Activated CD4-positive, alpha-beta T cell treated with anti-CD3 and anti-CD28 coated beads, Interleukin-10, Interleukin-2, amounts not matched to agents 100 ng/mL and 50 ng/mL, durations not matched to agents 16 hours and 8 hours (primary cell): ENCODE measurements at regions not wholly inside any gene's neighbourhood (a gene's known extent, or its start where the extent isn't known, plus 50 kb on each side); places are given as distances from the start of the nearest gene placed in this dataset.

Source experiments
- DNase-seq: peaks from one replicate; pipeline ENCODE4 v3.0.0-alpha.2; 2020

DNA sequence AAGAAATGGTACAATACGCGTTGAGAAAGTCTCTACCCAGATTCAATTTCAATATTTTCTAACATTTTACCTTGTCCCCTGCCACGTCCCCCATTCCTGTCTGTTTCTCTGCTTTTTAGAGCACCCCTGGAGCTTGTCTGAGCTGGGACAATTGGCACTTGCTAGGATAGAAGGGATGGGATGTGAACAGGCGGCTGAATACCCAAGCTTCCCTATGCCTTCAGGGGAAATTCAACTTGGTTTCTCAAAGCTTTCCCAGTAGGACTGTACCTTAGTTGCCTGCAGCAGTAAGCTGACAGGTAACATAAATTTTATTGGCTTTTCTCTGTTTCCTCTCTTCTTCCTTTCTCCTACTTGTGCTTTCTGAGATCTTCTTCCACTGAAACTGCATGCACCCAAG, 1663.3 kb downstream of the EFNB2 start:
- DNase-seq: no peak

DNA sequence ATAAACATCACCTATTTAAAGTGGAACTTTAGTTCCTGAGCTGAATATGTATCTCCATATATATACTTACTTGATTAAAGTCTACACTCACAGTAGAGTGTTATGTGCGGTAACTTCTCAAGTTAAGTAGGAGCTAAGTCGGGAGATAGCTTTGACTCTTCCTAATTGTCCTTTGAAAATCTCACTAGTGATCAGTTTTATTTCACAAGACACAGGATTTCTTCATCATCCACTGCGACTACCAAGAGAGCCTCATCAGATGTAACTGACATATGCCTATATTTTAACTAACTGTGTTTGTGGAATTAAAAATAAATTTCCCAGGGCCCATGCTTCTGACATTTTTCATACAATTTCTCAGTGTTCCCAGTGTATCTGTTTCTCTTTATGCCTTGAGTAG, 1664.0 kb downstream of the EFNB2 start:
- DNase-seq: no peak

DNA sequence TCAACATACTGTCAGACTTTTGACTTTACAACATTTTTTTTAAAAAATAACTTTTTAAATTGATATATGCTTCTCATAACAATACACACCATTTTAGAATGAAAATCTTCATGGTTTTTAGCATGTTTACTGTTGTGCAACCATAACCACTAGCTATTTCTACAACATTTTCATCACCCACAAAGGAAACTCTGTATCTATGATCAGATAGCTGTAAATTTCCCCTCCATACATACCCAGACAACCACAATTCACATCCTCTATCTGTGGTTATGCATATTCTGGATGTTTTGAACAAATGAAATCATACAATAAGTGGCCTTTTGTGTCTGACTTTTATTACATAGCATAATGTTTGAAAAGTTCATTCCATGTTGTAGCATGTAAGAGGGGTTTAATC, 1666.0 kb downstream of the EFNB2 start:
- DNase-seq: peak; percentile 34

DNA sequence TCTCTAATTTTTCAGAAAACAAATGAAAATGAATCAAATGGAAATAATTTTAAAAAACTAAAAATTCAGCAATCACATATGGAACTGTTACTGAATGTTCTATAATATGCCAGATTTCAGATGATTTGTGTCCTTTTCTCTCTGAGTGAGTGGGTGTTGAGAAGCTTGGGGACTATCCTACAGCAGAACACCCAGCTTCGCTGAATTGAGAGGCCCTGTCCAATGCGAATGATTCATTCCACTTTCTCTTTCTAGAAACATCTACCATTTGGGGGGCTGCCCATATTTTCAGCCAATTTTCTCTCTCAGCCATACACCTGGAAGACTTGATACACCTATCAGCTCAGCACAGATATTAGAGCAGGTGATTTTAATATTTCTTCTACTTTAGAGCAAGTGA, 1666.7 kb downstream of the EFNB2 start:
- no peak for DNase-seq

DNA sequence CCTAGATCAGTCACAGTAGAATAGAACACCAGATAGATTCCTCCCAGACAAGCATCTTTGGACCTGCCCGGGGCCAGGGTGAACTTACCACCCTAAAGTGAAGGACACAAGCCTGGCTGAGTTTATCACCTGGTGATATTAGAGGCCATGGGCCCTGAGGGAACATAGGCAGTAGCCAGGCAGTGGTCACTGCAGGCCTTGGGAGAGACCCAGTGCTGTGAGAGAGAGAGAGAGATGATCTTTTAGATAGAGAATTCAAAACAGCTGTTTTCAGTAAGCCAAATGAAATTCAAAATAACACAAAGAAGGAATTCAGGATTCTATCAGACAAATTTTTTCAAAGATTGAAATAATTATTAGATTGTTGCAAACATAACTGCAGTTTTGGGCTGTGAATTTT, 1679.9 kb downstream of the EFNB2 start:
- DNase-seq: no peak

DNA sequence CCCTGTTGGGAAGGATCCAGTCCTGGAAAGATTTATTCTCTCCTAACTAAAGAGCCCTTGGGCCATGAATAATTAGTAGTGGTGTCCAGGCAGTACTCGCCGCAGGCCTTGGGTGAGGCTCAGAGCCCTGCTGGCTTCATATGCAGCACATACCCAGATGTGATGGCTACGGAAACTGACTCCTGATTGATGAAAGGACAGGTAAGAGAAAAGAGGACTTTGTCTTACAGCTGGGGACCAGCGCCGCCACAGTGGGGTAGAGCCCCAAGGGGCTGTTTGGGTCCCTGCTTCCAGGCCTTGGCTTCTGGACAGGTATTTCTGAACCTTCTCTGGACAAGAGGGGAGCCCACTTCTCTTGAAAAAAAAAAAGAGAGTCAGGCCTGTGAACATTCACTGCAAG, 1680.8 kb downstream of the EFNB2 start:
- DNase-seq: no peak

DNA sequence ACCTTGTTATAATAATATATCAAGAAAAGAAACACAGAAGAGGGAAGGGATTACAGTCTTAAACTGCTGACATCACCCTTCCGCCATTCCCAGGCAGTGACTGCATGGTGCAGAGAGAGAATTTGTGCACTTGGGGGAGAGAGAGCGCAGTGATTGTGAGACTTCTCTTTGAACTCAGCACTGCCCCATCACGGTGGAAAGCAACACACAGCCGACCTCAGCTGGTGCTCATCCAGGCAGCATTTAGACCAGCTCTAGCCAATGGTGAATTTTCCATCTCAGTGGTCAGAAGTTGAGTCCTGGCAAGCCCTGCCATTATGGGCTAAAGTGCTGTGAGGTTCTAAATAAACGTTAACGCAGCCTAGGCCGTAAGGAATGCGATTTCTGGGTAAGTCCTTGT, 1681.5 kb downstream of the EFNB2 start:
- no peak for DNase-seq

GRCh38 chr13:104847922-104848321, 1687.5 kb downstream of the EFNB2 start:
- DNase-seq: no peak

DNA sequence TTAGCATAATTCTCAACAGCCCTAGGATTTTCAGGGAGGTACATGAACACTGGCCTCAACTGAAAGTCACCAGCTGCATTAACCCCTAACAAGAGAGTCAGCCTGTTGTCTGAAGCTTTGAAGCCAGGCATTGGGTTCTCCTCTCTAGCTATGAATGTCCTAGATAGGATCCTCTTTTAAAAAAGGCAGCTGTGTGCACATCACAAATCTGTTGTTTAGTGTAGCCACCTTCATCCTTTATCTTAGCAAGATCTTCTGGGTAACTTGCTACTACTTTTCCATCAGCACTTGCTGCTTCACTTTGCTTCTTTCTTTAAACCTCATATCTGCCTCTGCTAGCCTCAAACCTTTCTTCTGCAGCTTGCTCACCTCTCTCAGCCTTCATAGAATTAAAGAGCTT, 1692.1 kb downstream of the EFNB2 start:
- no peak for DNase-seq

- DNase-seq: no peak
These were observed 1694.4 kb downstream of the EFNB2 start for GRCh38 chr13:104841110-104841509.

GRCh38 chr13:104837756-104838155, 1697.7 kb downstream of the EFNB2 start:
- no peak for DNase-seq

GRCh38 chr13:104833221-104833620, 1702.2 kb downstream of the EFNB2 start:
- DNase-seq: no peak

GRCh38 chr13:104832231-104832630, 1703.2 kb downstream of the EFNB2 start:
- no peak for DNase-seq

DNA sequence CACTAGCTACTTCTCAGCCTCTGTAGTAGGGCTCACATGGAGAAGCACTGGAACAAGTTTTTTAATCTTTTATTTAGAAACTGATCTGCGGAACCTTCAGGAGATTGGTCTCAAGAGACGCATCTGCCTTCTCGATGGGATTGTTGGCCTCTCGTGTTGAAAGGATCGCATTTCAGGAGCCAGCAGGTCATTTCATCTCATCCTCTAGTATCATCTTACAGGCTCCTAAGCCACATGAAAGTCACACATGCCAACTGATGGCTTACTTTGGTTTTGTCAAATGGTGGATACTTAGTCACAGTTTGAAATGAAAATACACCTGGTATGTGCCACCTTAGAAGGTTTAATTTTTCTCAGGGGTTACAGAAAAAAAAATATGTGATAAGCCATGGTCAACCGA, 1703.6 kb downstream of the EFNB2 start:
- no peak for DNase-seq

DNA sequence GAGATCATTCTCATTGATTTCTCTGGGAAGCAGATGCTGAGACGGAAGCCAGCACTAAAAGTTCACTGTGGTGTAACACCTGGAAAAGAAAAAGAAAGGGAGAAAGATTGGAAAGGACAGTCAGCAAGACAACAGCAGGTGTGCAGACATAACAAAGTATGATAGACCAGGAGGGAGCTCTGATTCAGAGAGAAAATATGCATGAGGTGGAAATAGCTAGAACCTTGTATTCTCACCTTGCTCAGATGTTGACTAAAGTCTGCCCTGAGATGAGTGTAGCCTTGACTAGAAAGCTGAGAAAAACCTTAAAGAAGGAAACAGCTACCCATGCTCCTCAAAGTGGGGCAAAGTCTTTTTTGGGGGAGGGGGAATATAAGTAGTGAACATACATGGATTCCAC, 1711.8 kb downstream of the EFNB2 start:
- no peak for DNase-seq

DNA sequence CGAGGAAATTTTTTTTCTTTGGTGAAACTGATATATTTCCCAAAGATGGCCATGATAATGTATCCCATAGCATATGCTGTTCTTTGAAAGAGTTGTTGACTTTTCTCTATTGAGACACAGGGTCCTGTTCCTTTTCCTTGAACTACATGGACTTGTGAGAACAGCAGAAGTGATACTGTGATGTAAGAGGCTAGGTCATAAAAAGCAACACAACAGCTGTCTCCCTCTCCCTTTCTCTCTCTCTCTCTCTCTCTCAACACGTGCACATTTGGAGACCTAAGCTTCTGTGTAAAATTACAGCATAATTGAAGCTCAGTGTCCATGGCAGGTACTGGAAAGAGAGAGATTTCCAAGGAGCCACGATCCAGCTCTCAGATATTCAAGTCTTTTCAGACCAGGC, 1712.4 kb downstream of the EFNB2 start:
- no peak for DNase-seq

GRCh38 chr13:104817271-104817670, 1718.2 kb downstream of the EFNB2 start:
- DNase-seq: no peak

DNA sequence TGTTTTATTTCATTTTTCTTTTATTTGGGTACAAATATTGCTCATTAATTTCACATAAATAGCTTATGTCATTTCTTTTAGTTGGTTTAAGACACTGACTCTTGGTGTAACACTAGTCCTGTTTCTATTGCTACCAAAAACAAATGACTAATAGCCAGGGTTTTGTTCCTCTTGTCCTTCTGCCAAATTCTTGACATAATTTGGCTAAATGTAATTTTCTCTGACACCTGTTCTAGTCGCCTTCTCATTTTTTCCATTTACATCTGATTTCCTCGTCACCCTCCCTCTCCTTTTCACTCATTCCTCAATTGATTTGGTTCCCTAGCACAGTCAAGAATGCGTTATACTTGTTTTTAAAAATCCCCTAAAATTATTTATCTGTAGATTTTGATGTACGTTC, 1718.7 kb downstream of the EFNB2 start:
- no peak for DNase-seq

DNA sequence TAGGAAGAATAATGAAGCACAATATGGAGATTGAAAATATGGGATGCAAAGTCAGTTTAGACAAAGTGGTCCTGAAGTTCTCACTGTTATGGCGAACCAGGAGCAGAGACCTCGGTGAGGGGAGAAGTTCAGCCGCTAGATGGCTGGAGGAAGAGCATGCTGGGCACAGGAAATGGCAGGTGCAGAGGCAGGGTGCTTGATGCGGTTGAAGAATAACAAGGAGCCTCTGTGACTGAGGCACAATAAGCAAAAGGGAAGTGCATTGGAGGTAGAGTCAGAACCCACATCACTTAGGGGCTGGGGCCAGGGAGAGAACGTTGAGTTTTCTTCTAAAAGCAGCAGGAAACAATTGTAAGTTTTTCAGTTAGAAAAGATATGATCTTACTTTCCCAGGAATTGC, 1725.2 kb downstream of the EFNB2 start:
- no peak for DNase-seq

GRCh38 chr13:104809483-104809882, 1726.0 kb downstream of the EFNB2 start:
- no peak for DNase-seq

- no peak for DNase-seq
These were observed 1730.1 kb downstream of the EFNB2 start for GRCh38 chr13:104805346-104805745.

GRCh38 chr13:104799152-104799551, 1732.9 kb upstream of the SLC10A2 start:
- no peak for DNase-seq

- no peak for DNase-seq
These were observed 1732.3 kb upstream of the SLC10A2 start for GRCh38 chr13:104798486-104798885.

- no peak for DNase-seq
These were observed 1730.4 kb upstream of the SLC10A2 start for GRCh38 chr13:104796581-104796980.

- DNase-seq: no peak
These were observed 1719.7 kb upstream of the SLC10A2 start for GRCh38 chr13:104785952-104786351.

- no peak for DNase-seq
These were observed 1718.7 kb upstream of the SLC10A2 start for GRCh38 chr13:104784891-104785290.
